ENCODE measurements at regions not wholly inside any gene's neighbourhood (a gene's known extent, or its start where the extent isn't known, plus 50 kb on each side); places are given as distances from the start of the nearest gene placed in this dataset.

DNA sequence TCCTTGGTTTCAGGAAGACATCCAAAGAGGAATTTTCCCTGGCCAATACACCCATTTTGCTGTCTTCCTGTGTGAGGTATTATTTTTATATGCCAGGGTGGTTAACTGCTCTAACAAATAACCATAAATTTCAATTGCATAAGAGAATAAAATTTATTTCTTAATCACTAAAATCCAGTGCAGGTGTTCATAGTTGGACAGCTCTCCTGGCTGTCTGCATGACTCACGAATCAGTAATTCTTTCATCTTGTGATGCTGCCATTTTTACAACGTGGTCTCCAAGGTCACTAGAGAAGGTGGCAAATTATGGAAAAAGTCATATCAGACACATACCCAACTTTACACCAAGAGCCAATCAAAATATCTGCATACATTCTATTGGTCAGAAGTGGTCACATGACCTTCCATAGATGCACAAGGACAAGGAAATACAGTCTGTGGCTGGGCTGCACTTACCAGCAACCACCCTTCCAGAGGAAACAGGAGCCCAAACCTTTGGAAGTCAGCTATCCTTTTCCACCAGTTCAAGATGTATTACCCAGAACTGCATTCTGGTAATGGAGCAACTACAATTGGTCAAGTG is 193.5 kb upstream of the PLEKHG7 start:
- no peak overlapping the region for H3K27ac Mint-ChIP-seq
- no peaks in the 10 kb centered on the region for H3K36me3 Mint-ChIP-seq (ENCODE audit: low read depth)
- no peak overlapping the region for H3K4me3 ChIP-seq
- H3K4me3 Mint-ChIP-seq = no peak overlapping the region
- no peaks in the 10 kb centered on the region for H3K27me3 ChIP-seq (ENCODE audit: insufficient read depth)
- H3K9me3 Mint-ChIP-seq = no peaks in the 10 kb centered on the region
- TF ChIP-seq, protein P1, sequence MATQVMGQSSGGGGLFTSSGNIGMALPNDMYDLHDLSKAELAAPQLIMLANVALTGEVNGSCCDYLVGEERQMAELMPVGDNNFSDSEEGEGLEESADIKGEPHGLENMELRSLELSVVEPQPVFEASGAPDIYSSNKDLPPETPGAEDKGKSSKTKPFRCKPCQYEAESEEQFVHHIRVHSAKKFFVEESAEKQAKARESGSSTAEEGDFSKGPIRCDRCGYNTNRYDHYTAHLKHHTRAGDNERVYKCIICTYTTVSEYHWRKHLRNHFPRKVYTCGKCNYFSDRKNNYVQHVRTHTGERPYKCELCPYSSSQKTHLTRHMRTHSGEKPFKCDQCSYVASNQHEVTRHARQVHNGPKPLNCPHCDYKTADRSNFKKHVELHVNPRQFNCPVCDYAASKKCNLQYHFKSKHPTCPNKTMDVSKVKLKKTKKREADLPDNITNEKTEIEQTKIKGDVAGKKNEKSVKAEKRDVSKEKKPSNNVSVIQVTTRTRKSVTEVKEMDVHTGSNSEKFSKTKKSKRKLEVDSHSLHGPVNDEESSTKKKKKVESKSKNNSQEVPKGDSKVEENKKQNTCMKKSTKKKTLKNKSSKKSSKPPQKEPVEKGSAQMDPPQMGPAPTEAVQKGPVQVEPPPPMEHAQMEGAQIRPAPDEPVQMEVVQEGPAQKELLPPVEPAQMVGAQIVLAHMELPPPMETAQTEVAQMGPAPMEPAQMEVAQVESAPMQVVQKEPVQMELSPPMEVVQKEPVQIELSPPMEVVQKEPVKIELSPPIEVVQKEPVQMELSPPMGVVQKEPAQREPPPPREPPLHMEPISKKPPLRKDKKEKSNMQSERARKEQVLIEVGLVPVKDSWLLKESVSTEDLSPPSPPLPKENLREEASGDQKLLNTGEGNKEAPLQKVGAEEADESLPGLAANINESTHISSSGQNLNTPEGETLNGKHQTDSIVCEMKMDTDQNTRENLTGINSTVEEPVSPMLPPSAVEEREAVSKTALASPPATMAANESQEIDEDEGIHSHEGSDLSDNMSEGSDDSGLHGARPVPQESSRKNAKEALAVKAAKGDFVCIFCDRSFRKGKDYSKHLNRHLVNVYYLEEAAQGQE (IDR thresholded peaks at IDR 0.05; ENCODE audit: unreplicated experiment) = no peak
- TF ChIP-seq, protein P2, sequence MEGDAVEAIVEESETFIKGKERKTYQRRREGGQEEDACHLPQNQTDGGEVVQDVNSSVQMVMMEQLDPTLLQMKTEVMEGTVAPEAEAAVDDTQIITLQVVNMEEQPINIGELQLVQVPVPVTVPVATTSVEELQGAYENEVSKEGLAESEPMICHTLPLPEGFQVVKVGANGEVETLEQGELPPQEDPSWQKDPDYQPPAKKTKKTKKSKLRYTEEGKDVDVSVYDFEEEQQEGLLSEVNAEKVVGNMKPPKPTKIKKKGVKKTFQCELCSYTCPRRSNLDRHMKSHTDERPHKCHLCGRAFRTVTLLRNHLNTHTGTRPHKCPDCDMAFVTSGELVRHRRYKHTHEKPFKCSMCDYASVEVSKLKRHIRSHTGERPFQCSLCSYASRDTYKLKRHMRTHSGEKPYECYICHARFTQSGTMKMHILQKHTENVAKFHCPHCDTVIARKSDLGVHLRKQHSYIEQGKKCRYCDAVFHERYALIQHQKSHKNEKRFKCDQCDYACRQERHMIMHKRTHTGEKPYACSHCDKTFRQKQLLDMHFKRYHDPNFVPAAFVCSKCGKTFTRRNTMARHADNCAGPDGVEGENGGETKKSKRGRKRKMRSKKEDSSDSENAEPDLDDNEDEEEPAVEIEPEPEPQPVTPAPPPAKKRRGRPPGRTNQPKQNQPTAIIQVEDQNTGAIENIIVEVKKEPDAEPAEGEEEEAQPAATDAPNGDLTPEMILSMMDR (conservative IDR thresholded peaks at IDR 0.05; ENCODE audit: low read depth in 2 of 2) = no peak
- no peak for TF ChIP-seq EZH2 (IDR thresholded peaks at IDR 0.05; ENCODE audit: low read depth, unreplicated experiment)
- no peak for TF ChIP-seq JUNB (IDR thresholded peaks at IDR 0.05; ENCODE audit: unreplicated experiment)
- TF ChIP-seq CREB1 (CRISPR knock-in tag; IDR thresholded peaks at IDR 0.05; ENCODE audit: low read depth) = no peak
- TF ChIP-seq, protein P3, sequence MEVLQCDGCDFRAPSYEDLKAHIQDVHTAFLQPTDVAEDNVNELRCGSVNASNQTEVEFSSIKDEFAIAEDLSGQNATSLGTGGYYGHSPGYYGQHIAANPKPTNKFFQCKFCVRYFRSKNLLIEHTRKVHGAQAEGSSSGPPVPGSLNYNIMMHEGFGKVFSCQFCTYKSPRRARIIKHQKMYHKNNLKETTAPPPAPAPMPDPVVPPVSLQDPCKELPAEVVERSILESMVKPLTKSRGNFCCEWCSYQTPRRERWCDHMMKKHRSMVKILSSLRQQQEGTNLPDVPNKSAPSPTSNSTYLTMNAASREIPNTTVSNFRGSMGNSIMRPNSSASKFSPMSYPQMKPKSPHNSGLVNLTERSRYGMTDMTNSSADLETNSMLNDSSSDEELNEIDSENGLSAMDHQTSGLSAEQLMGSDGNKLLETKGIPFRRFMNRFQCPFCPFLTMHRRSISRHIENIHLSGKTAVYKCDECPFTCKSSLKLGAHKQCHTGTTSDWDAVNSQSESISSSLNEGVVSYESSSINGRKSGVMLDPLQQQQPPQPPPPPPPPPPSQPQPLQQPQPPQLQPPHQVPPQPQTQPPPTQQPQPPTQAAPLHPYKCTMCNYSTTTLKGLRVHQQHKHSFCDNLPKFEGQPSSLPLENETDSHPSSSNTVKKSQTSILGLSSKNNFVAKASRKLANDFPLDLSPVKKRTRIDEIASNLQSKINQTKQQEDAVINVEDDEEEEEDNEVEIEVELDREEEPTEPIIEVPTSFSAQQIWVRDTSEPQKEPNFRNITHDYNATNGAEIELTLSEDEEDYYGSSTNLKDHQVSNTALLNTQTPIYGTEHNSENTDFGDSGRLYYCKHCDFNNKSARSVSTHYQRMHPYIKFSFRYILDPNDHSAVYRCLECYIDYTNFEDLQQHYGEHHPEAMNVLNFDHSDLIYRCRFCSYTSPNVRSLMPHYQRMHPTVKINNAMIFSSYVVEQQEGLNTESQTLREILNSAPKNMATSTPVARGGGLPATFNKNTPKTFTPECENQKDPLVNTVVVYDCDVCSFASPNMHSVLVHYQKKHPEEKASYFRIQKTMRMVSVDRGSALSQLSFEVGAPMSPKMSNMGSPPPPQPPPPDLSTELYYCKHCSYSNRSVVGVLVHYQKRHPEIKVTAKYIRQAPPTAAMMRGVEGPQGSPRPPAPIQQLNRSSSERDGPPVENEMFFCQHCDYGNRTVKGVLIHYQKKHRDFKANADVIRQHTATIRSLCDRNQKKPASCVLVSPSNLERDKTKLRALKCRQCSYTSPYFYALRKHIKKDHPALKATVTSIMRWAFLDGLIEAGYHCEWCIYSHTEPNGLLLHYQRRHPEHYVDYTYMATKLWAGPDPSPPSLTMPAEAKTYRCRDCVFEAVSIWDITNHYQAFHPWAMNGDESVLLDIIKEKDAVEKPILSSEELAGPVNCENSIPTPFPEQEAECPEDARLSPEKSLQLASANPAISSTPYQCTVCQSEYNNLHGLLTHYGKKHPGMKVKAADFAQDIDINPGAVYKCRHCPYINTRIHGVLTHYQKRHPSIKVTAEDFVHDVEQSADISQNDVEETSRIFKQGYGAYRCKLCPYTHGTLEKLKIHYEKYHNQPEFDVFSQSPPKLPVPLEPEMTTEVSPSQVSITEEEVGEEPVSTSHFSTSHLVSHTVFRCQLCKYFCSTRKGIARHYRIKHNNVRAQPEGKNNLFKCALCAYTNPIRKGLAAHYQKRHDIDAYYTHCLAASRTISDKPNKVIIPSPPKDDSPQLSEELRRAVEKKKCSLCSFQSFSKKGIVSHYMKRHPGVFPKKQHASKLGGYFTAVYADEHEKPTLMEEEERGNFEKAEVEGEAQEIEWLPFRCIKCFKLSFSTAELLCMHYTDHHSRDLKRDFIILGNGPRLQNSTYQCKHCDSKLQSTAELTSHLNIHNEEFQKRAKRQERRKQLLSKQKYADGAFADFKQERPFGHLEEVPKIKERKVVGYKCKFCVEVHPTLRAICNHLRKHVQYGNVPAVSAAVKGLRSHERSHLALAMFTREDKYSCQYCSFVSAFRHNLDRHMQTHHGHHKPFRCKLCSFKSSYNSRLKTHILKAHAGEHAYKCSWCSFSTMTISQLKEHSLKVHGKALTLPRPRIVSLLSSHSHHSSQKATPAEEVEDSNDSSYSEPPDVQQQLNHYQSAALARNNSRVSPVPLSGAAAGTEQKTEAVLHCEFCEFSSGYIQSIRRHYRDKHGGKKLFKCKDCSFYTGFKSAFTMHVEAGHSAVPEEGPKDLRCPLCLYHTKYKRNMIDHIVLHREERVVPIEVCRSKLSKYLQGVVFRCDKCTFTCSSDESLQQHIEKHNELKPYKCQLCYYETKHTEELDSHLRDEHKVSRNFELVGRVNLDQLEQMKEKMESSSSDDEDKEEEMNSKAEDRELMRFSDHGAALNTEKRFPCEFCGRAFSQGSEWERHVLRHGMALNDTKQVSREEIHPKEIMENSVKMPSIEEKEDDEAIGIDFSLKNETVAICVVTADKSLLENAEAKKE (CRISPR knock-in tag; IDR thresholded peaks at IDR 0.05) = no peak
- no peak for TF ChIP-seq POLR2AphosphoS5 (IDR thresholded peaks at IDR 0.05; ENCODE audit: low read depth)
- TF ChIP-seq ZNF114 (CRISPR knock-in tag; IDR thresholded peaks at IDR 0.05) = no peak
- no peak for TF ChIP-seq EZH2phosphoT487 (IDR thresholded peaks at IDR 0.05; ENCODE audit: unreplicated experiment)
- TF ChIP-seq ZNF331 (CRISPR knock-in tag; IDR thresholded peaks at IDR 0.05; ENCODE audit: low read depth) = no peak
- TF ChIP-seq, protein P4, sequence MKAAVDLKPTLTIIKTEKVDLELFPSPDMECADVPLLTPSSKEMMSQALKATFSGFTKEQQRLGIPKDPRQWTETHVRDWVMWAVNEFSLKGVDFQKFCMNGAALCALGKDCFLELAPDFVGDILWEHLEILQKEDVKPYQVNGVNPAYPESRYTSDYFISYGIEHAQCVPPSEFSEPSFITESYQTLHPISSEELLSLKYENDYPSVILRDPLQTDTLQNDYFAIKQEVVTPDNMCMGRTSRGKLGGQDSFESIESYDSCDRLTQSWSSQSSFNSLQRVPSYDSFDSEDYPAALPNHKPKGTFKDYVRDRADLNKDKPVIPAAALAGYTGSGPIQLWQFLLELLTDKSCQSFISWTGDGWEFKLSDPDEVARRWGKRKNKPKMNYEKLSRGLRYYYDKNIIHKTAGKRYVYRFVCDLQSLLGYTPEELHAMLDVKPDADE (IDR thresholded peaks at IDR 0.05) = no peak
- no peak for TF ChIP-seq STAT1 (IDR thresholded peaks at IDR 0.05; ENCODE audit: unreplicated experiment)
- no peak for TF ChIP-seq NANOG (IDR thresholded peaks at IDR 0.05; ENCODE audit: borderline replicate concordance)
- no peak overlapping the region for H3K27ac ChIP-seq (ENCODE audit: low read depth)
- DNase-seq (ENCODE audit: low spot score) = no peak
- H3K4me1 ChIP-seq (ENCODE audit: insufficient read depth) = peaks cover 9% of the 10 kb centered on the region; the same call in 1 of the 2 replicates
- H3K27me3 Mint-ChIP-seq (ENCODE audit: insufficient read depth, low read depth, poor library complexity) = peaks cover 2% of the 10 kb centered on the region
- H3K4me2 ChIP-seq = no peak overlapping the region
- no peak overlapping the region for H2AFZ ChIP-seq
- no peaks in the 10 kb centered on the region for H4K20me1 ChIP-seq (replicated peaks; ENCODE audit: insufficient read depth)
- H3K4me1 Mint-ChIP-seq = peaks cover 19% of the 10 kb centered on the region
- no peak for ATAC-seq
- H3K36me3 ChIP-seq (ENCODE audit: insufficient read depth) = no peaks in the 10 kb centered on the region
- H3F3A ChIP-seq (replicated peaks; ENCODE audit: low read depth) = no peaks in the 10 kb centered on the region
- H3K9me2 ChIP-seq (ENCODE audit: insufficient read depth) = peaks cover 8% of the 10 kb centered on the region
- H3K79me2 ChIP-seq (replicated peaks; ENCODE audit: insufficient read depth) = no peaks in the 10 kb centered on the region

Data from GM23338 (cell line).